ENCODE measurements at regions not wholly inside any gene's neighbourhood (a gene's known extent, or its start where the extent isn't known, plus 50 kb on each side); places are given as distances from the start of the nearest gene placed in this dataset.

- Histone ChIP-seq H3K27ac (ENCODE audit: low read length in 2 of 2) (no peak overlapping the region), H3K27me3 (replicated peaks in 1 of 4; ENCODE audit: control extremely low read depth in 1 of 4, control insufficient read depth in 3 of 4, insufficient read depth in 4 of 4, low read length in 3 of 4) (no peaks in the 10 kb centered on the region), H4K20me1 (ENCODE audit: control insufficient read depth, insufficient read depth, low read length, poor library complexity, severe bottlenecking) (no peaks in the 10 kb centered on the region), H3K4me3 (ENCODE audit: control extremely low read depth in 1 of 5, extremely low read depth in 1 of 5, insufficient read depth in 1 of 5, low read depth in 2 of 5, low read length in 4 of 5) (no peak overlapping the region), H3K4me2 (replicated peaks; ENCODE audit: low read depth, low read length, poor library complexity, severe bottlenecking) (no peak overlapping the region), H3K9me3 (ENCODE audit: control extremely low read depth in 1 of 3, control insufficient read depth in 2 of 3, insufficient read depth in 1 of 3, low read length in 2 of 3) (no peaks in the 10 kb centered on the region), H2AFZ (ENCODE audit: insufficient read depth, low read depth, low read length, poor library complexity, severe bottlenecking) (no peak overlapping the region), H3K36me3 (replicated peaks in 1 of 2; ENCODE audit: control extremely low read depth in 1 of 2, control insufficient read depth in 1 of 2, extremely low read depth in 1 of 2, insufficient read depth in 2 of 2, low read length in 1 of 2) (no peaks in the 10 kb centered on the region), H3K9ac (ENCODE audit: low read length) (no peak overlapping the region), H3K79me2 (ENCODE audit: control insufficient read depth, insufficient read depth, low read length) (no peaks in the 10 kb centered on the region), H3K4me1 (ENCODE audit: control insufficient read depth in 2 of 2, insufficient read depth in 2 of 2, low read length in 2 of 2) (no peaks in the 10 kb centered on the region)
- Mint-ChIP-seq H3K9me3 (ENCODE audit: insufficient read depth) (no peaks in the 10 kb centered on the region), H3K4me1 (no peaks in the 10 kb centered on the region), H3K4me3 (no peak overlapping the region), H3K27ac (no peak overlapping the region), H3K27me3 (no peaks in the 10 kb centered on the region)
- intact Hi-C loops (cut with micrococcal nuclease): no loop called here
- CTCF ChIA-PET: no interaction called here
- POLR2A ChIA-PET: no interaction called here
- no peak for DNase-seq
- no peak for ATAC-seq (ENCODE audit: low read depth)
- no peak for TF ChIP-seq EZH2 (IDR thresholded peaks at IDR 0.05; ENCODE audit: borderline replicate concordance, insufficient read depth, low read depth, low read length, poor library complexity, severe bottlenecking)
- no peak for TF ChIP-seq CTCF (IDR thresholded peaks at IDR 0.05)
Observed at GRCh38 chr4:106864231-106864630, 171.9 kb downstream of the DKK2 start.

GRCh38 chr4:106854569-106855351 lies 181.4 kb downstream of the DKK2 start:
- no peaks in the 10 kb centered on the region for H3K36me3 ChIP-seq (replicated peaks in 1 of 2; ENCODE audit: control extremely low read depth in 1 of 2, control insufficient read depth in 1 of 2, extremely low read depth in 1 of 2, insufficient read depth in 2 of 2, low read length in 1 of 2)
- no peaks in the 10 kb centered on the region for H3K4me1 Mint-ChIP-seq

More at GRCh38 chr4:106854569-106855351, 181.4 kb downstream of the DKK2 start:
- H3K79me2 ChIP-seq (ENCODE audit: control insufficient read depth, insufficient read depth, low read length): no peaks in the 10 kb centered on the region
- no peaks in the 10 kb centered on the region for H3K9me3 Mint-ChIP-seq (ENCODE audit: insufficient read depth)
- intact Hi-C loops (cut with micrococcal nuclease): no loop called here
- DNase-seq: no peak
- no peaks in the 10 kb centered on the region for H3K9me3 ChIP-seq (ENCODE audit: control extremely low read depth in 1 of 3, control insufficient read depth in 2 of 3, insufficient read depth in 1 of 3, low read length in 2 of 3)
- no peak overlapping the region for H2AFZ ChIP-seq (ENCODE audit: insufficient read depth, low read depth, low read length, poor library complexity, severe bottlenecking)
- ChIA-PET POLR2A (no interaction called here), CTCF (no interaction called here)
- H3K4me1 ChIP-seq (ENCODE audit: control insufficient read depth in 2 of 2, insufficient read depth in 2 of 2, low read length in 2 of 2): no peaks in the 10 kb centered on the region
- no peak for ATAC-seq (ENCODE audit: low read depth)
- H3K4me2 ChIP-seq (replicated peaks; ENCODE audit: low read depth, low read length, poor library complexity, severe bottlenecking): no peak overlapping the region
- no peak overlapping the region for H3K27ac Mint-ChIP-seq
- no peak overlapping the region for H3K27ac ChIP-seq (ENCODE audit: low read length in 2 of 2)
- no peak overlapping the region for H3K4me3 Mint-ChIP-seq
- H4K20me1 ChIP-seq (ENCODE audit: control insufficient read depth, insufficient read depth, low read length, poor library complexity, severe bottlenecking): no peaks in the 10 kb centered on the region
- H3K4me3 ChIP-seq (ENCODE audit: control extremely low read depth in 1 of 5, extremely low read depth in 1 of 5, insufficient read depth in 1 of 5, low read depth in 2 of 5, low read length in 4 of 5): no peak overlapping the region
- H3K9ac ChIP-seq (ENCODE audit: low read length): no peak overlapping the region
- TF ChIP-seq CTCF (IDR thresholded peaks at IDR 0.05): no peak
- no peak for TF ChIP-seq EZH2 (IDR thresholded peaks at IDR 0.05; ENCODE audit: borderline replicate concordance, insufficient read depth, low read depth, low read length, poor library complexity, severe bottlenecking)
- no peaks in the 10 kb centered on the region for H3K27me3 ChIP-seq (replicated peaks in 1 of 4; ENCODE audit: control extremely low read depth in 1 of 4, control insufficient read depth in 3 of 4, insufficient read depth in 4 of 4, low read length in 3 of 4)
- H3K27me3 Mint-ChIP-seq: no peaks in the 10 kb centered on the region

Measured in B cell (primary cell).